Endothelial cell of hepatic sinusoid (primary cell): ENCODE measurements at regions not wholly inside any gene's neighbourhood (a gene's known extent, or its start where the extent isn't known, plus 50 kb on each side); places are given as distances from the start of the nearest gene placed in this dataset.

Source experiments
- in situ Hi-C: cut with HindIII; loops from 2 replicates; pipeline ENCODE4 v1.10.0; 2017; ENCODE audit warnings: low sequenced_read_pairs

- in situ Hi-C loops = no loop called here
These were observed 343.1 kb downstream of the MZT1 start for GRCh38 chr13:72384186-72384823.

GRCh38 chr13:72383646-72384045 lies 343.8 kb downstream of the MZT1 start:
- in situ Hi-C loops = no loop called here

GRCh38 chr13:72379581-72379980 lies 347.8 kb downstream of the MZT1 start:
- in situ Hi-C loops = no loop called here

- in situ Hi-C loops = no loop called here
These were observed 359.4 kb downstream of the MZT1 start for GRCh38 chr13:72368031-72368430.

- in situ Hi-C loops = no loop called here
These were observed 380.7 kb downstream of the MZT1 start for GRCh38 chr13:72346716-72347115.

- in situ Hi-C loops = no loop called here
These were observed 385.1 kb downstream of the MZT1 start for GRCh38 chr13:72342364-72342763.

GRCh38 chr13:72341904-72342303 lies 385.5 kb downstream of the MZT1 start:
- in situ Hi-C loops = no loop called here

- in situ Hi-C loops = no loop called here
These were observed 409.9 kb downstream of the MZT1 start for GRCh38 chr13:72317346-72318109.

GRCh38 chr13:72316716-72317115 lies 410.7 kb downstream of the MZT1 start:
- in situ Hi-C loops = no loop called here

- in situ Hi-C loops = no loop called here
These were observed 412.1 kb downstream of the MZT1 start for GRCh38 chr13:72315312-72315711.

GRCh38 chr13:72314210-72314609 lies 413.2 kb downstream of the MZT1 start:
- in situ Hi-C loops = no loop called here

GRCh38 chr13:72313546-72313945 lies 413.9 kb downstream of the MZT1 start:
- in situ Hi-C loops = no loop called here

- in situ Hi-C loops = no loop called here
These were observed 423.3 kb downstream of the MZT1 start for GRCh38 chr13:72303941-72304746.

GRCh38 chr13:72296246-72296645 lies 429.2 kb upstream of the DACH1 start:
- in situ Hi-C loops = no loop called here

GRCh38 chr13:72295153-72295552 lies 428.1 kb upstream of the DACH1 start:
- in situ Hi-C loops = no loop called here

GRCh38 chr13:72293206-72293605 lies 426.2 kb upstream of the DACH1 start:
- in situ Hi-C loops = no loop called here

- in situ Hi-C loops = no loop called here
These were observed 424.1 kb upstream of the DACH1 start for GRCh38 chr13:72290962-72291681.

GRCh38 chr13:72286421-72286820 lies 419.4 kb upstream of the DACH1 start:
- in situ Hi-C loops = no loop called here

- in situ Hi-C loops = no loop called here
These were observed 417.8 kb upstream of the DACH1 start for GRCh38 chr13:72284791-72285190.

GRCh38 chr13:72261732-72262131 lies 394.7 kb upstream of the DACH1 start:
- in situ Hi-C loops = no loop called here

- in situ Hi-C loops = no loop called here
These were observed 392.5 kb upstream of the DACH1 start for GRCh38 chr13:72259528-72259927.
